ENCODE measurements at regions not wholly inside any gene's neighbourhood (a gene's known extent, or its start where the extent isn't known, plus 50 kb on each side); places are given as distances from the start of the nearest gene placed in this dataset.

- TF ChIP-seq CTCF (IDR thresholded peaks at IDR 0.05), result no peak
- TF ChIP-seq ZNF138 (CRISPR knock-in tag; conservative IDR thresholded peaks at IDR 0.05), result no peak
- TF ChIP-seq FOXP4 (CRISPR knock-in tag; IDR thresholded peaks at IDR 0.05), result no peak
- no peak for TF ChIP-seq FOXK1 (CRISPR knock-in tag; IDR thresholded peaks at IDR 0.05)
- no peak for TF ChIP-seq NFYB (CRISPR knock-in tag; conservative IDR thresholded peaks at IDR 0.05; ENCODE audit: low read depth)
- TF ChIP-seq KAT7 (CRISPR knock-in tag; IDR thresholded peaks at IDR 0.05; ENCODE audit: borderline replicate concordance), result no peak
- TF ChIP-seq ZBTB21 (CRISPR knock-in tag; IDR thresholded peaks at IDR 0.05; ENCODE audit: borderline replicate concordance), result no peak
- no peak for TF ChIP-seq USF1 (CRISPR knock-in tag; IDR thresholded peaks at IDR 0.05)
- no peak for TF ChIP-seq MAX (CRISPR knock-in tag; IDR thresholded peaks at IDR 0.05)
- TF ChIP-seq NR3C1 (CRISPR knock-in tag; conservative IDR thresholded peaks at IDR 0.05; ENCODE audit: low read depth), result no peak
Measured at GRCh38 chr11:20283475-20283874, 80.0 kb upstream of the HTATIP2 start.

Measured in WTC11 (cell line).